Transverse colon (tissue), 4 donors: ENCODE measurements at regions not wholly inside any gene's neighbourhood (a gene's known extent, or its start where the extent isn't known, plus 50 kb on each side); places are given as distances from the start of the nearest gene placed in this dataset.

Source experiments
- DNase-seq: peaks from one replicate; pipeline ENCODE4 v3.0.0-alpha.2; 2019
- H3K27ac ChIP-seq, 4 donors: fragments of 200-600 bp; sonication (generic); 2 replicates each; pipeline ENCODE4 v1.5.1; 2016 to 2018; ENCODE audit warnings: inconsistent platforms in 4 of 4
- H3K27me3 ChIP-seq: fragments of 200-600 bp; sonication (generic); 2 replicates; pipeline ENCODE4 v1.5.1; 2017; ENCODE audit warnings: inconsistent platforms
- H3K36me3 ChIP-seq, 4 donors: fragments of 200-600 bp; sonication (generic); 2 replicates each; pipeline ENCODE4 v1.5.1; 2017 to 2019; ENCODE audit warnings: inconsistent platforms in 4 of 4
- H3K4me1 ChIP-seq, 4 donors: fragments of 200-600 bp; sonication (generic); 2 replicates each; pipeline ENCODE4 v1.5.1; 2017 to 2020; ENCODE audit warnings: inconsistent platforms in 4 of 4
- H3K4me3 ChIP-seq, 4 donors: fragments of 200-600 bp; sonication (generic); 1 replicate in 1 of 4; 2 replicates in 3 of 4; pipeline versions ENCODE4 v1.5.1 to v1.6.1; 2017 to 2019; ENCODE audit warnings: inconsistent platforms in 4 of 4
- H3K9me3 ChIP-seq, 2 donors: fragments of 200-600 bp; sonication (generic); 2 replicates each; pipeline ENCODE4 v1.5.1; 2017 to 2019; ENCODE audit warnings: inconsistent platforms in 2 of 2
- CTCF ChIP-seq, 5 experiments: fragments of 200-600 bp in 3 of 5; fragments of 450-650 bp in 2 of 5; sonication (generic) in 3 of 5; IDR thresholded peaks; 1 replicate in 2 of 5; 2 replicates in 3 of 5; pipeline ENCODE4 v1.5.1; 2016 to 2017; ENCODE audit warnings: antibody characterized with exemption in 5 of 5, inconsistent platforms in 3 of 5, mild to moderate bottlenecking in 2 of 5, moderate library complexity in 1 of 5
- EP300 ChIP-seq: sonication (generic); formaldehyde crosslinking; IDR thresholded peaks from one replicate; pipeline ENCODE4 v1.6.1; 2017; ENCODE audit warnings: antibody characterized with exemption, low read depth
- POLR2A ChIP-seq: fragments of 450-650 bp; IDR thresholded peaks from one replicate; pipeline ENCODE4 v1.6.1; 2016; ENCODE audit warnings: antibody characterized with exemption, mild to moderate bottlenecking, moderate library complexity
- POLR2AphosphoS5 ChIP-seq, 3 donors: sonication (generic); formaldehyde crosslinking; IDR thresholded peaks; one replicate each; pipeline ENCODE4 v1.6.1; 2016; ENCODE audit warnings: antibody characterized with exemption in 3 of 3
- WGBS, 2 donors: methylation state at CpG; one replicate each; pipeline ENCODE4 v1.1.5; 2018; ENCODE audit warnings: low coverage in 1 of 2; 5-methylcytosine and 5-hydroxymethylcytosine counted together
- in situ Hi-C, 4 donors: fragments of 200-750 bp; cut with MboI; loops; one replicate each; pipeline versions ENCODE4 v1.15.0 to v1.15.1; 2017; ENCODE audit warnings: low sequenced_read_pairs in 3 of 4, low pct_ligation_motif_present in 1 of 4, low pct_unique_long_range_greater_than_20kb in 1 of 4
- intact Hi-C: fragments of 100-400 bp; cut with DNase I; formaldehyde crosslinking; loops from one replicate; pipeline ENCODE4 v1.15.1; 2023; ENCODE audit warnings: low total_unique reads

GRCh38 chr9:99633265-99633664, 188.4 kb upstream of the NR4A3 start:
- in situ Hi-C loops = no loop called here
- intact Hi-C loops = no loop called here
- Histone ChIP-seq H3K27ac (no peak overlapping the region), H3K9me3 (no peaks in the 10 kb centered on the region), H3K36me3 (no peaks in the 10 kb centered on the region), H3K4me3 (no peak overlapping the region), H3K27me3 (no peaks in the 10 kb centered on the region), H3K4me1 (no peaks in the 10 kb centered on the region)
- no peak for DNase-seq
- no peak for TF ChIP-seq POLR2A
- no peak for TF ChIP-seq EP300
- TF ChIP-seq POLR2AphosphoS5 (IDR thresholded peaks at IDR 0.05) = no peak

- WGBS, 2 donors = 59 to 67% methylated on average over 3 of the region's 3 CpGs
- intact Hi-C loops (no loop called here), in situ Hi-C loops (no loop called here)
- H3K4me1 ChIP-seq = no peaks in the 10 kb centered on the region
- H3K36me3 ChIP-seq = no peaks in the 10 kb centered on the region
- H3K4me3 ChIP-seq = no peak overlapping the region
- no peaks in the 10 kb centered on the region for H3K9me3 ChIP-seq
- H3K27me3 ChIP-seq = no peaks in the 10 kb centered on the region
- DNase-seq = no peak
- TF ChIP-seq EP300 (no peak), POLR2AphosphoS5 (IDR thresholded peaks at IDR 0.05) (no peak), POLR2A (no peak), CTCF (IDR thresholded peaks at IDR 0.05) (no peak)
- no peak overlapping the region for H3K27ac ChIP-seq
These were observed 187.5 kb upstream of the NR4A3 start for GRCh38 chr9:99634186-99634585.

- no peaks in the 10 kb centered on the region for H3K4me1 ChIP-seq
- H3K27ac ChIP-seq = no peak overlapping the region
- H3K36me3 ChIP-seq = no peaks in the 10 kb centered on the region
- intact Hi-C loops (no loop called here), in situ Hi-C loops (no loop called here)
- no peak for DNase-seq
- no peaks in the 10 kb centered on the region for H3K9me3 ChIP-seq
- WGBS, 2 donors = 85 to 89% methylated on average over 3 of the region's 3 CpGs
- TF ChIP-seq EP300 (no peak), CTCF (IDR thresholded peaks at IDR 0.05) (no peak), POLR2A (no peak), POLR2AphosphoS5 (IDR thresholded peaks at IDR 0.05) (no peak)
- H3K27me3 ChIP-seq = no peaks in the 10 kb centered on the region
- no peak overlapping the region for H3K4me3 ChIP-seq
These were observed 186.7 kb upstream of the NR4A3 start for GRCh38 chr9:99635032-99635431.

GRCh38 chr9:99637641-99638040, 184.0 kb upstream of the NR4A3 start:
- Histone ChIP-seq H3K4me3 (no peak overlapping the region), H3K27me3 (no peaks in the 10 kb centered on the region), H3K4me1 (no peaks in the 10 kb centered on the region), H3K9me3 (no peaks in the 10 kb centered on the region), H3K36me3 (no peaks in the 10 kb centered on the region), H3K27ac (no peak overlapping the region)
- DNase-seq = no peak
- in situ Hi-C loops (no loop called here), intact Hi-C loops (no loop called here)
- TF ChIP-seq CTCF (IDR thresholded peaks at IDR 0.05) (no peak), POLR2AphosphoS5 (IDR thresholded peaks at IDR 0.05) (no peak), EP300 (no peak), POLR2A (no peak)
- 81 to 85% methylated on average over 3 of the region's 3 CpGs for WGBS, 2 donors

GRCh38 chr9:99638971-99639370, 182.7 kb upstream of the NR4A3 start:
- H3K36me3 ChIP-seq = no peaks in the 10 kb centered on the region
- TF ChIP-seq POLR2A = no peak
- no peak for TF ChIP-seq POLR2AphosphoS5 (IDR thresholded peaks at IDR 0.05)
- TF ChIP-seq CTCF (IDR thresholded peaks at IDR 0.05) = no peak
- TF ChIP-seq EP300 = no peak
- WGBS, 2 donors = 93 to 100% methylated on average over 2 to 4 of the region's 4 CpGs
- in situ Hi-C loops (no loop called here), intact Hi-C loops (no loop called here)
- H3K27me3 ChIP-seq = no peaks in the 10 kb centered on the region
- no peak overlapping the region for H3K27ac ChIP-seq
- H3K4me3 ChIP-seq = no peak overlapping the region
- no peaks in the 10 kb centered on the region for H3K4me1 ChIP-seq
- no peaks in the 10 kb centered on the region for H3K9me3 ChIP-seq
- DNase-seq = no peak
